GM12801 (cell line): ENCODE measurements at regions not wholly inside any gene's neighbourhood (a gene's known extent, or its start where the extent isn't known, plus 50 kb on each side); places are given as distances from the start of the nearest gene placed in this dataset.

Experiments
- CTCF ChIP-seq: IDR thresholded peaks from one replicate; pipeline ENCODE4 v1.5.1; 2011; ENCODE audit warnings: control low read depth; ENCODE audit not compliant: insufficient read length; ENCODE audit errors: extremely low read depth

GRCh38 chr4:124483048-124483906 lies 229.3 kb downstream of the ANKRD50 start:
- TF ChIP-seq CTCF: no peak

GRCh38 chr4:124484008-124484407 lies 228.5 kb downstream of the ANKRD50 start:
- TF ChIP-seq CTCF: no peak

- TF ChIP-seq CTCF: no peak
Observed at GRCh38 chr4:124484940-124485339, 227.6 kb downstream of the ANKRD50 start.

- no peak for TF ChIP-seq CTCF
Observed at GRCh38 chr4:124486423-124486822, 226.1 kb downstream of the ANKRD50 start.

- TF ChIP-seq CTCF: no peak
Observed at GRCh38 chr4:124487651-124488050, 224.9 kb downstream of the ANKRD50 start.

GRCh38 chr4:124491361-124492145 lies 221.0 kb downstream of the ANKRD50 start:
- TF ChIP-seq CTCF: no peak

- no peak for TF ChIP-seq CTCF
Observed at GRCh38 chr4:124499261-124499660, 213.3 kb downstream of the ANKRD50 start.
